Head of caudate nucleus (tissue), 42 donors: ENCODE measurements at regions not wholly inside any gene's neighbourhood (a gene's known extent, or its start where the extent isn't known, plus 50 kb on each side); places are given as distances from the start of the nearest gene placed in this dataset.
"Not testable (repeated sequence)": the region's sequence is repeated elsewhere in the genome, so short reads cannot be mapped to it uniquely, and the experiment has no call there.

Experiments
- DNase-seq, 42 donors: peaks; one replicate each; pipeline versions ENCODE4 v3.0.0 to v3.0.0-alpha.2; 2020 to 2021; ENCODE audit warnings: mixed read lengths in 7 of 42
- intact Hi-C: fragments of 100-400 bp; cut with DNase I; formaldehyde crosslinking; loops from one replicate; pipeline ENCODE4 v1.15.0; 2022

DNA sequence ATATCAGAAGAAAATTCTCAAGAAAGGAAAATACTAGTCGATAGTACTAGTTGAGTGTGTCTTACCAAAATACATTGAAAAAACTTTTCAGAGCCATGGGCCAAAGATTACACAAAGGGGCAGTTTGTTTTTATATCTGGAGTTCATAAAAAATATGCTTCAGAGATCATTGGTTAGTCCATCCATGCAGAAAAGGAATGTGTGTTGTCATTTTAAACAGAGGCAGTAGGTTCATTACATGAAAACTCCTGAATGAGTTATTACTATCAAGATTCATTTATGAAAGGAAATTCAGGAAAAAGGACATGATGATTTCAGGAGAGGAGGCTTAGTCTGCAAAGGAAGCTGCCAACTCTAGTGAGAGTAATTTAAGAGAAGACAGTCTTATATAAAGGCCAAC is 354.8 kb downstream of the AEBP2 start:
- DNase-seq: no peak
- intact Hi-C loops: no loop called here

DNA sequence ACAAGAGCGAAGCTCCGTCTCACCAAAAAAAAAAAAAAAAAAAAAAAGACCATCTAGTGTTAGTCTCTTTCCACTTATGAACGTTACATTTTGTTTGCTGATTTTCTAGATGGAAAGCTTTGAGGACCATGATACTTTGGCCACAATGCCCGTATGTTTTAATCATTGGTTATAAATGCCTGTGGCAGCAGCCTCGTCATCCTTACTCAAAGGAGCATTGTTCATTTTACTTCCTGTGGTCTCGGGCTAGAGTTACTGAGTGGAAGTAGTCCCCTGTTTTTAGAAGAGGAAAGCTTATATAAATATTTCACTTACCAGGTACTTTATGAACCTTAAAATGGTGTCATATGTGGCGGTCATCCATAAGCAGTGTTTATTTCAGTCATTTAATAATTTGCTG is 359.9 kb downstream of the AEBP2 start:
- intact Hi-C loops: no loop called here
- DNase-seq: no peak

DNA sequence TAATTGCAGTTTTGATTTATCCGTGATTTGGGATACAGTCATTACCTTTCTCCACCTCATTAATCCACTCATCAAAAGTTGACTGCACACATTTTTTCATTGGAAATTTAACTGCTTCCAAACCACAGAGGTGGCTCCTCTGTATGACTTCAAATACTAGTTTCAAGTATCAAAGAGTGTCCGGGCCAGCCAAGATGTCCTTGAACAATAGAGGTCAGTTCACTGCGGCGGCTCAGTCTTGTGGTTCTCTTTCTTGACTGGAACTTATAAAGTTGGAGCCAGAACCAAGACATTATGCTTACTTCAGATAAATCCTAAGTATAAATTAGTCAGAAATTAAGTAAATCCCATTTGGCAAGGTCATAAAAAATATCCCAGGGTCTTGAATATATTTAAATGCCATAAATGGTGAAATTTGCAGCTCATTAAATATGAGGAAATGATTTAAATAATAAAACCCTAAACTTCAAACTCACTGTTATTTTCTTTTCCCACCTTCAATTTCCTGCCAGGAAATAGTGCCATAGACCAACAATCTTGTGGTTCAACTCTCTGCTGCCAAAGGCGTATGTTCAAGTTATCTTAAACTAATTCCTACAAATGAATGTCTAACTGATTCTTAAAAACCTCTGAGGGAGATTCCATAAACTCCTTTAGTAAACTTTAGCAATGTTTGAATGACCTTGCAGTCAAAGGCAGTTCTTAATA is 360.8 kb downstream of the AEBP2 start:
- DNase-seq: no peak
- intact Hi-C loops: no loop called here

DNA sequence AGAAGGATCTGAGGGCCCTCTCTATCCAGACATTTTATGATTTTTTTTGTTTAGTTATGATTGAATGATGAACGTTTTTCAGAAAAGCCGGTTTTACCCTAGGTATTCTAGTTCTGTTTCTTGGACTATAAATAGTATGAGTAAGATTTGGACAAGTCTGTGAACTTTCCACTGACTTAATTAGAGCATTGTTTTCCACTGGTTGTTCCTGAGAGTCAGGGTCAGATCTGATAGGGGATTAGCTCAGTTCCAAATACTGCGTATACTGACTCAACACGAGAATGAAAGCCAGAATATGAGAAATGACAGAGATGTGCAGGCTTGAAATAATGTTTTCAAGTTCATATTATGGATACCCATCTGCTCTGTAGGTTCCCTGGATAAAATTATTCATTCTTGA is 361.6 kb downstream of the AEBP2 start:
- intact Hi-C loops: no loop called here
- no peak for DNase-seq

DNA sequence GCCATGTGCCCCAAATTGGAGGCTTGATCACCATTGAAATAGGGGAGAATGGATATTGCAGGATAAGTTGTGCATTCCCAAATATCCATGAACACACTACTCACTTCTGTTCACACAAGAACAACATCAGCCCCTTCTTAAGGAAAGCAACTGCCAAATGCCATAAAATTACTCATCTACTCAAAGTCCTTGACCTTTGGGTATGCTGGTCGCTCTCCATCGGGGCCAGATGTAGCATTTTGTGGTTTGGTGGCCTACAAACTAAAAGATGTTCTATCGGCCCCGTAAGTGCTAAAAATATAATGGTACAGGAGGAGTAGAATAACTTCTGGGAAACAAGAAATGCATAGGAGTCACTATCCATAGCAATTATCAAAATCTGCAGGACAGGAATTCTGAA is 362.6 kb downstream of the AEBP2 start:
- DNase-seq: no peak
- intact Hi-C loops: no loop called here

DNA sequence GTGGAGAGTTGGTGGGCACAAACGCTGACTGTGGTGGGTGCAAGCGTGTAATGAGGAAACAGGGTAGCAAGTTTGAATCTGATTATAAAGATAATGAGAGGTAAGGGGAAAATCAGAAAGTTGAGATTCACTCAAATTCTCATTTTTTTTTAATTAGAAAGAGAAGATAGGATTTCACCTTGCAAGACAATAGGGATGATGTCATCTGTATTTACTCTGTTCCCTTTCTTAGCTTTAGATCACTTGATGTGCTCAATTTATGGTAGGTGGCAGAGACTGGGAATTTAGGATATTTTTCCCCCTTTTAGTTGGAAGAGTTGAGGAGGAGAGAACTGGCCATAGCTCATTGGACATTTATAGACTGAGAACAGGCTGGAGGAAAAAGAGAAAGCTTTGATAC is 363.6 kb downstream of the AEBP2 start:
- DNase-seq: no peak
- intact Hi-C loops: no loop called here

DNA sequence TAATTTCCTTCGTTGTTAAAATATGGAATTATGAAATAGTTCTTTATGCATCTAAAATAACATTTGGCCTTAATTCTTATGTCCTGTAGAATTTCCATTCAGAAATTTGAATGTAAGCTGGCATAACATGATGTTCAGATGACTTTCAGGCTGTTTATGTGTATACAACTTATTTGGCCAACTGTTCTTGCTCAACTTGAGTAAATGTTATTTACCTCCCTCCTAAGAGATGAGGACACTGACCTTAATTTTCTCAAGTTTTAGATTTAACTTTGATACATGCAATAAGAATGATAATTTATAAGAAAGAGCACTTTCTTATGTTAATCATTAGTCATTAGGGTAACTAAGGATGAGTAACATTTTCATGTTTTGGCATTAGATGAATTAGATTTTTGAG is 365.4 kb downstream of the AEBP2 start:
- no peak for DNase-seq
- intact Hi-C loops: no loop called here

DNA sequence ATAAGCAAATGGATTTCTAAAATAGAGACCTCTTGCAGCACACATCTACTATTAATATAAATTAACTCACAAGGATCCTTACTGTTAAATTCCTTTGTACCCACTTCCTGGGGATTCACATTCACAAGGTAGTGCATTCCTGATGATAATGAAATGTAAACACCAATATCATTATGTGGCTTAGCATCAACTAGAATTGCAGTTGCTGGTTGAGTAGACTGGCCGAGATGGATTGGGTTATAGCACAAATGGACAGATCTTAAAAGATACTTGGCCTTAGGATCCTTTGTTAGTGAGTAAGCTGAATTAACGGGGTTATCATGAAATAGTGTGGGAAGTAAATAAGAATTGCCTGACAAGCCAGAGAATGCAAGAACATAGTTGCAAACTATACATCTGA is 369.1 kb downstream of the AEBP2 start:
- no peak for DNase-seq
- intact Hi-C loops: no loop called here

DNA sequence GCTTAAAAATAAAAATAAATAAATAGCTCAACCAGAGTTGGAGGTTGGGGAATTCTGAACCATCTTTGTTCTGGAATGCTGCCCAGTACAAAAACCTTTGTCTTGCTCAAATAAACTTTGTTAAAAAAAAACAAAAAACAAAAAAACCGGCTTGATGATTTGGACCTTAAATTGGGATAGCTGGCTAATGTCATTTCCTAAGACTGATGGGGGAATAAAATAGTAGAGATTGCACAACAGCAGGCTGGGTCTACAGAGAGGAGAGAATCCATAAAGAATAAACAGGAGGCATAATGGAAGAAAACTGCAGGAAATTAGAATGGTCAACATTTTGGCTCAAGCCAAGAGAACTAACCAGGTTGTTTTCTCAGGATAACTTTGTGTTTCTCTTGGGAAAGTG is 370.9 kb downstream of the AEBP2 start:
- intact Hi-C loops: no loop called here
- no peak for DNase-seq

DNA sequence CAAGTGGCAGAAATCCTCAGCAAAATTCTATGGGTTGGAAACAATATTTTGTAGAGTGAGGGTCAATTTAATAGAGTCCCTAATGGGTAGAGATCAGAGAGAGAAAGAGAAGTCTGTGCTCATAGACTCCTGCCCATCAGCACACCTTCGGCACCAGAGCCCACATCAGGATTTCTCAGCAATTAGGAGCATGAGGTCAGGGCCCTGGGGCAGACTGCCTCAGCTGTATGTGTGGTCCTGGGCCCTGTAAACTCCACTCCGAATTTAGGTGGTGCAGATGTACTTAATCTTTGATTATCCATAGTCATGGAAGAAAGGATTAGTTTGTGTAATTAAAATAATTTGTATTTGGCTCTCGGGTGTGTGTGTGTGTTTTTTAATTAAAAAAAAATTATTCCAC is 372.6 kb downstream of the AEBP2 start:
- DNase-seq: no peak
- intact Hi-C loops: no loop called here

DNA sequence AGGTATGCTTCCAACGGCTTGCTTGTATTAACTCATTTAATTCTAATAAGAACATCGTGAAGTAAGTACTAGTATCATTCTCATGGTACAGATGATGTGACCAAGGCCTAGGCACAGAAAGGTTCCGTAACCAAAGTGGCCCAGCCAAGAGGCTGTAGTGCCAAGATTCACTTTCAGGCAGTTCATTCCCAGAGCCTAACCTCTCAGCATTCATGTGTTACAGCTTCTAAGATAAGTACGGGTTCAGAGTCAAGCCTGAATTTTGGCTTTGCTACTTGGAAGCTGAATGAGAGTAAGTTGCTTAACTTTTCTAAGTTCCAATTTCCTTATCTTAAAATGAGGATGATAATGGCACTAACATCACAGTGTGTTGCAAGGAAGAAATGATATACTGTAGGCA is 379.9 kb downstream of the AEBP2 start:
- no peak for DNase-seq
- intact Hi-C loops: no loop called here

DNA sequence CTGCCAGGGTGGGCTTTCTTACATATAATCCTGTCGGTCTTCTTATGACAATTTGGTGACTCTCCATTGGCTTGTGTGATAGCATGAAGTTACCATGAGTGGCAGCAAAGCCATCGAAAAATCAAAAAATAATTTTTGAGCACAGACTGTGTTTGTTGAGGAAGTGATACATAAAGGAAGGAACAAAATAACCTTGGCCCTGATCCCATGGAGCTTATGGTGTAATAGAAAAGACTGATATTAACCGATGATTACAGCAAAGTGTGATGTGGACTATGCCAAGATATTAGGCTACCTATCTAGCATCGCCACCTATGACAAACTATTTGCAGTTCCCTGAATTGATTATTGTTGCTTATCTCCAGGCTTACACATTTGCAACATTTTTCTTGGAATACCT is 383.2 kb downstream of the AEBP2 start:
- intact Hi-C loops: no loop called here
- no peak for DNase-seq

DNA sequence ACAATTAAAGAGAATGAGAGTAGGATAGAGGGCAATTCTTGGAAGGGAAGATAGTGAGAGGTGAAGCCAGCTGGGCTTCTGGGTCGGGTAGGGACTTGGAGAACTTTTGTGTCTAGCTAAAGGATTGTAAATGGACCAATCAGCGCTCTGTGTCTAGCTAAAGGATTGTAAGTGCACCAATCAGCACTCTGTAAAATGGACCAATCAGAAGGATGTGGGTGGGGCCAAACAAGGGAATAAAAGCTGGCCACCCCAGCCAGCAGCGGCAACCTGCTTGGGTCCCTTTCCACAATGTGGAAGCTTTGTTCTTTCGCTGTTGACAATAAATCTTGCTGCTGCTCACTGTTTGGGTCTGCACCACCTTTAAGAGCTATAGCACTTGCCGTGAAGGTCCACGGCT is 384.0 kb downstream of the AEBP2 start:
- DNase-seq, intact Hi-C loops: not testable (repeated sequence)

DNA sequence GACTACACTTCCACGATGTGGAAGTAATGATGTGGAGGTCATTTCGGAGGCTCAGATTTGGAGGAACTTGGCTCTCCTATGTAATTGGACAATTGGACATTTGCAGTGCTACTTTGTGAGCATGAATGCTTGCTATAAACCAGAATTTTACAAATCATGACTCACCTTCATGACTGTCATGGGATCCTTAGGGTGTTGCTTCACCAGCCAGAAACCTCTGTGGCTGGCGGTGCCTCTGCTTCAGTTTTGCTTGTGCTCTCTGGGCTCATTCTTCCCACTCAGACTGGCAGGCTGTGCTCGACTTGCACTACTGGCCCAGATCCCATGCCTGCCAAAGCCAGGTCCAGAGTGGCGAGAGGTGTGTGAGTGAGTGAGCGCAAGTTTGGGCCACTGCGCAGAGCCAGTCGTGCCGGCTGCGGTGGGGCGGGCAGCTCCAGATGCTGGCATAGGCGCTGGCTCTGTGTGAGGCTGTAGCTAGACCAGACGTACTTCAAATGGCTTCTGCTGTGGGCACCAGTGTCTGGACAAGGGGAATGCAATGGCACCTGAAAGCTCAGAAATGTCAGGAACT is 387.8 kb downstream of the AEBP2 start:
- no peak for DNase-seq
- intact Hi-C loops: no loop called here

DNA sequence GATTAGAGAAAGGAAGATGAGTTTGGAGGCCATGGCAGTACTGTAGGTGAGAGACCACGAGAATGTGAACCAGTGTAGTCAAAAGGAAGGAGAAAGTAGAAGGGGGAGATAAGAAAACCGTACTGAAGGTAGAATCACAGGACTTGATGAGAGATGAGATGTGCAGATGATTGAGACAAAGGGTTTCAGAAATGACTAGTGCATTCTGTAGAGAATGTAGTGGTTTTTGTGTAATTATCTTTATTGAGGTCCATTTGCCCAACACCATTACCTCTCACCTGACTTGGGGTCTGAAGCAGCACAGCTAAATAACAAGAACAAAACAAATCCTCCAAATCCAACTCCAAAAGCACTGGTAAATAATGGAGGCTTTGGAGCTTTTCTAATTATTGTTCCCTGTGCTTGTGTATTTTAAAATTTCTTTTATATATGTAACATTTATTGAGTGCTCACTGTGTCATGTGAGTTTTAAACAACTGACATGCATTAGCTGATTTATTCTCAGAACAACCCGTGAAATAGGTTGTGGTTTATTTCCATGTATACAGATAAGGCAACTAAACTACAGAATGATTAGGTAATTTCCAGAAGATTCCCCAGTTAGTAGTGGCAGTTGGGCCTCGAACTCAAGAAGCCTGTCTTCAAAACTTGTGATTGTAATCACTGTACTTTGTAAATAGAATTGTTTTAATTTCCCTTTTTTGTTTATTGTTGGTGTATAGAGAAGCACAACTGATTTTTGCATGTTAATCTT is 390.0 kb downstream of the AEBP2 start:
- intact Hi-C loops: no loop called here
- no peak for DNase-seq

DNA sequence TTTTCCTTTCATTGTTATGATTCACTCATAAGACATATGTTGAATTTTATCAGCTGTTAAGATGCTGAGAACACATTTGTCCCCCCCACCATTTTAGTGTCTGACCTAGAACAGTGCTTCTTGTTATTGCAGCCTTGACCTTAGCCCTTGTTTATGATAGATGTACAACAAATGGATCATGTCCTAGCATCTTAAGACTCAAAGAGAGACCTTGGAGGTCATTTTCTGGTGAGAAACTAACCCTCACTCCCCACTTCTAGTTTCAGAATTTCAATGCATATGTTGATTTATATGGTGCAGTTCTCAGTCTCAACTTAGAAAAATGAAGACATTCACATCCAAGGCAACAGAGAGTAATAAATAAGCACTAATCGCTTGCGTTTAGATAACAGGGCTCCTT is 391.2 kb downstream of the AEBP2 start:
- DNase-seq: no peak
- intact Hi-C loops: no loop called here

DNA sequence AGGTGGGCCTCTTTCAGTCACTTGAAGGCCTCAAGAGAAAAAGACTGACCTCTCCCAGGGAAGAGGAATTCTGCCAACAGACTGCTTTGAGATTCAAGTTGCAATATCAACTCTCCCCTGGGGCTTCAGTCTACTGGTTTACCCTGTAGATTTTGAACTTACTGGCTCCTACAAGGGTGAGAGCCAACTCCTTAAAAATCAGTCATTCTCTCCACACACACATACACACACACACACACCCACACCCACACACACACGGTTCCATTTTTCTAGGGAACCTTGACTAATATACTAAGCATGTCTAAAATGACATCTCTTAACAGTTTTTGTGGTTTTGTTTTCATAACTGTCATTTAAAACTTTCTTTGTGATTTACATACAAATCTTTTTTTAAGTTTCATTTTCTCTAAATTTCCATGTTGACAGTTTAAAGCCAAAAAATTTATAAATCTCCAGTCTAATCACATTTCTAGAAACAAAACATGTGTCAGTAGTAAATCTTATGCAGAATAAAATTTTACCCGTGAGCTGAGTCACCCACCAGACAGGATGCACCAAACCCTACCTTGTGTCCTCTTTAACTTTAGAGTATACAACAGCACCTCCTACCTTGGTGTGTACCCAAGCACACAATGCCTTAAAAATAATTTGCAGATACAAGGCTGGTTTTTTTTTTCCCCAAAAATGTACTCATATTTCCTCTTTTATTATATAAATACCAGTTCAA is 394.6 kb downstream of the AEBP2 start:
- DNase-seq: no peak
- intact Hi-C loops: no loop called here

DNA sequence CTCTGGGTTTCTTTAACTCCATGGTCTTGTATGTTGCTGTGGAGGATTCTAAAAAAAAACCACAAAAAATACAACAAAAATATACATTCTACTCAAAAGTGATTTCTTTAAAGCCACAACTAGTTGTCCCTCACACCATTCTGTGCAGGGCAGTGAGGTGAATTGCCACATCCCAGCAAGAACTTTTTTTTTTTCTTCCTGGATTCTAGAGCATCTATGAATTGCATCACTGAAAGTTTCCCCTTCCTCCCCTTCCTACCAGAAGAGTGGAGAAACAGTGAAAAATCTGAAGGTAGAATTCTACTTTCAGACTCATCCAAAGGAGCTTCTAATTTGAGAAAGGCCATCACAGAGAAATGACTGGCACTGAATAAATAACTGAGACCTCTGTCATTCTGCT is 395.3 kb downstream of the AEBP2 start:
- DNase-seq: no peak
- intact Hi-C loops: no loop called here

DNA sequence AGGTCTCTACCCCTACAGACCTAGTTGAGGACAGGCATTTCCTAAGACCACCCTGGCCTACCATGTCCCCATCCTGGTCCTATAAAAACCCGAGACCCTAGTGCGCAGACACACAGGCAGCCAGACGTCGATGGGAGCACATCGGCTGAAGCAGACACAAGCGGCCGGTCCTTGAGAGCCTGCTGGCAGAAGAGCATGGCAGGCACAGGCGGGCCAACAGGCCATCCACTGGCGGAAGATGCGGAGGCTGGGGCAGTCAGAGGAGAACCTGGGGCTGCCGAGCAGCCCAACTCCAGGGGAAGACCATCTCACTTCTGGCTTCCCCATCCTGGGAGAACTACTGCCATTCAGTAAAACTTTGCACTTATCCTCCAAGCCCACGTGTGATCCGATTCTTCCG is 396.8 kb downstream of the AEBP2 start:
- intact Hi-C loops: no loop called here
- DNase-seq: no peak

DNA sequence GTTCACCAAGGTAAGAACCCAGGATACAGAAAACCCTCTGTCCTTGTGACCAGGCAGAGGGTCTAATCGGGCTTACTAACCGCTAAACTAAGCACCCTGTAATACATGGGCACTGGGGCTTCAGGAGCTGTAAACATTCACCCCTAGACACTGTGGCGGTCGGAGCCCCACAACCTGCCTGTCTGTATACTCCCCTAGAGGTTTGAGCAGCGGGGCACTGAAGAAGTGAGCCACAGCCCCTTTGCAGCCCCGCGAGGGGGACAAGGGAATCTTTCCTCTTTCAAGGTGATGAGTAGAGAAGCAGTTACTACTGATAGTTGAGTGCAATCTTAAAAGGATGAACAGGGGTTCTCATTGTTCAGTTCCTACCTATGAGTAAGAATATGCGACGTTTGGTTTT is 397.2 kb downstream of the AEBP2 start:
- intact Hi-C loops: no loop called here
- DNase-seq: no peak
